ENCODE measurements at regions not wholly inside any gene's neighbourhood (a gene's known extent, or its start where the extent isn't known, plus 50 kb on each side); places are given as distances from the start of the nearest gene placed in this dataset.

- Histone ChIP-seq H3K9me2 (replicated peaks; ENCODE audit: insufficient read depth, low read length) (no peaks in the 10 kb centered on the region), H3K27me3 (ENCODE audit: low read length) (no peaks in the 10 kb centered on the region), H3K9me3 (ENCODE audit: insufficient read depth, low read length) (no peaks in the 10 kb centered on the region), H3K27ac (ENCODE audit: low read depth, low read length) (no peak overlapping the region), H4K20me1 (ENCODE audit: low read depth, low read length) (no peaks in the 10 kb centered on the region), H3K79me2 (ENCODE audit: insufficient read depth, low read length) (no peaks in the 10 kb centered on the region), H2AFZ (ENCODE audit: low read depth, low read length, severe bottlenecking) (no peak overlapping the region), H3F3A (ENCODE audit: insufficient read depth) (no peaks in the 10 kb centered on the region), H3K9ac (ENCODE audit: low read length) (no peak overlapping the region), H3K4me3 (ENCODE audit: insufficient read depth, low read length, poor library complexity, severe bottlenecking) (no peak overlapping the region), H3K4me2 (ENCODE audit: low read depth, low read length, poor library complexity, severe bottlenecking) (no peak overlapping the region), H3K36me3 (ENCODE audit: low read length) (no peaks in the 10 kb centered on the region)
- TF ChIP-seq CTCF (IDR thresholded peaks at IDR 0.05; ENCODE audit: insufficient read depth, low read length, poor library complexity, severe bottlenecking) (no peak), EZH2phosphoT487 (conservative IDR thresholded peaks at IDR 0.05; ENCODE audit: low read length) (no peak)
Measured at GRCh38 chr7:118039963-118040489, 143.9 kb upstream of the LSM8 start.

- H3K79me2 ChIP-seq (ENCODE audit: insufficient read depth, low read length), result no peaks in the 10 kb centered on the region
- no peak overlapping the region for H3K9ac ChIP-seq (ENCODE audit: low read length)
- no peaks in the 10 kb centered on the region for H3K9me3 ChIP-seq (ENCODE audit: insufficient read depth, low read length)
- H3F3A ChIP-seq (ENCODE audit: insufficient read depth), result no peaks in the 10 kb centered on the region
- TF ChIP-seq EZH2phosphoT487 (conservative IDR thresholded peaks at IDR 0.05; ENCODE audit: low read length) (no peak), CTCF (IDR thresholded peaks at IDR 0.05; ENCODE audit: insufficient read depth, low read length, poor library complexity, severe bottlenecking) (no peak)
- no peak overlapping the region for H2AFZ ChIP-seq (ENCODE audit: low read depth, low read length, severe bottlenecking)
- H3K27ac ChIP-seq (ENCODE audit: low read depth, low read length), result no peak overlapping the region
- no peaks in the 10 kb centered on the region for H3K36me3 ChIP-seq (ENCODE audit: low read length)
- H3K27me3 ChIP-seq (ENCODE audit: low read length), result no peaks in the 10 kb centered on the region
- no peaks in the 10 kb centered on the region for H4K20me1 ChIP-seq (ENCODE audit: low read depth, low read length)
- H3K4me2 ChIP-seq (ENCODE audit: low read depth, low read length, poor library complexity, severe bottlenecking), result no peak overlapping the region
- no peaks in the 10 kb centered on the region for H3K9me2 ChIP-seq (replicated peaks; ENCODE audit: insufficient read depth, low read length)
- H3K4me3 ChIP-seq (ENCODE audit: insufficient read depth, low read length, poor library complexity, severe bottlenecking), result no peak overlapping the region
Measured at GRCh38 chr7:118040562-118040961, 143.4 kb upstream of the LSM8 start.

DNA sequence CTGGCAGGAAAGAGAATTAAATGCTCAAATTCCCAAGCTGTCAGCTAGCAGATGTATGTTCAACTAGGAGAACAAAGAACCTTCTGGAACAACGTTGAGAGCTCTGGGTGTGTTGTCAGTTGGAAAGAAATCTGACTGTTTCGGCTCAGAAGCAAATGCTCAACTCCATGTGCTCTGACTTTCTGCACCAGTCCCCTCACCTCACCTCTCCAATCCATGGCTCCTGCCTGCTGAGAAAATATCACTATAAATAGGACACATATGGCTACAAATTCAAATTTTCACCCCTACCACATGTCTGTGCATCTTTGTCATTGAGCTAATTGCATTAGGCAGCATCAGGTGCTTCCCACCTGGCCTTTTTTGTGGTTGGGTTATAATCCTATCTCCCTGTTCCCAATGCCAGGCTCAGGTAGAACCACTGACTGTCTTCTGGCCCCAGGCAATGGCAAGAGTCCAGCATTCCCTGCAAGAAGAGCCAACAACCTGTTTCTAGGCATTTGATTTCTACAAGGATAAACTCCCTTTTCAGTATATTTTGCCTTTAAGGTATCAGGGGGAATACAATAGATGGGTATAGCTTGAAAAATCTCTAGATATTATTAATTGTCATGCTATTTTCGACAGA lies 142.6 kb upstream of the LSM8 start:
- no peaks in the 10 kb centered on the region for H3K79me2 ChIP-seq (ENCODE audit: insufficient read depth, low read length)
- no peaks in the 10 kb centered on the region for H3K9me2 ChIP-seq (replicated peaks; ENCODE audit: insufficient read depth, low read length)
- TF ChIP-seq EZH2phosphoT487 (conservative IDR thresholded peaks at IDR 0.05; ENCODE audit: low read length), result no peak
- TF ChIP-seq CTCF (IDR thresholded peaks at IDR 0.05; ENCODE audit: insufficient read depth, low read length, poor library complexity, severe bottlenecking), result no peak
- no peak overlapping the region for H2AFZ ChIP-seq (ENCODE audit: low read depth, low read length, severe bottlenecking)
- H3F3A ChIP-seq (ENCODE audit: insufficient read depth), result no peaks in the 10 kb centered on the region
- no peaks in the 10 kb centered on the region for H3K36me3 ChIP-seq (ENCODE audit: low read length)
- no peak overlapping the region for H3K9ac ChIP-seq (ENCODE audit: low read length)
- H3K9me3 ChIP-seq (ENCODE audit: insufficient read depth, low read length), result no peaks in the 10 kb centered on the region
- H3K27me3 ChIP-seq (ENCODE audit: low read length), result no peaks in the 10 kb centered on the region
- no peak overlapping the region for H3K4me3 ChIP-seq (ENCODE audit: insufficient read depth, low read length, poor library complexity, severe bottlenecking)
- H3K4me2 ChIP-seq (ENCODE audit: low read depth, low read length, poor library complexity, severe bottlenecking), result no peak overlapping the region
- H4K20me1 ChIP-seq (ENCODE audit: low read depth, low read length), result no peaks in the 10 kb centered on the region
- H3K27ac ChIP-seq (ENCODE audit: low read depth, low read length), result no peak overlapping the region
